Mucosa of descending colon (tissue), 3 donors: ENCODE measurements at regions not wholly inside any gene's neighbourhood (a gene's known extent, or its start where the extent isn't known, plus 50 kb on each side); places are given as distances from the start of the nearest gene placed in this dataset.
"Not testable (repeated sequence)": the region's sequence is repeated elsewhere in the genome, so short reads cannot be mapped to it uniquely, and the experiment has no call there.

Source experiments
- ATAC-seq: fragments of 200-7000 bp; cut with Tn5 transposase; one replicate; pipeline ENCODE4 v1.9.1; 2020; ENCODE audit warnings: mild to moderate bottlenecking, moderate library complexity
- DNase-seq, 3 donors: peaks; one replicate each; pipeline ENCODE4 v3.0.0-alpha.2; 2020
- H3K36me3 ChIP-seq: fragments of 200-600 bp; one replicate; pipeline ENCODE4 v1.8.0; 2021; ENCODE audit warnings: low read depth, mild to moderate bottlenecking
- H3K4me1 ChIP-seq: fragments of 200-600 bp; one replicate; pipeline ENCODE4 v1.8.0; 2021; ENCODE audit warnings: low read depth, mild to moderate bottlenecking
- H3K4me3 ChIP-seq: fragments of 200-600 bp; one replicate; pipeline ENCODE4 v1.8.0; 2021; ENCODE audit warnings: mild to moderate bottlenecking
- H3K9me3 ChIP-seq: fragments of 200-600 bp; one replicate; pipeline ENCODE4 v1.8.0; 2021; ENCODE audit warnings: mild to moderate bottlenecking
- CTCF ChIP-seq: fragments of 200-600 bp; IDR thresholded peaks from one replicate; pipeline ENCODE4 v1.8.0; 2022; ENCODE audit warnings: antibody characterized with exemption, mild to moderate bottlenecking
- intact Hi-C, 2 donors: fragments of 100-400 bp; cut with DNase I in 1 of 2; cut with micrococcal nuclease in 1 of 2; formaldehyde crosslinking; loops; one replicate each; pipeline versions ENCODE4 v1.11.0 to v1.11.1; 2022; cut with DNase I, micrococcal nuclease
- donor health status: DM: no; HTN: no; CAD: no; lungs with moderate emphysema.
- donor health status: DM: no; HTN: no; CAD: no.
- donor health status: DM: no; HTN: yes; CAD: no.

- H3K9me3 ChIP-seq, result no peaks in the 10 kb centered on the region
- H3K4me3 ChIP-seq, result no peak overlapping the region
- H3K4me1 ChIP-seq, result no peaks in the 10 kb centered on the region
- no peak for TF ChIP-seq CTCF
- ATAC-seq (no peak), DNase-seq (no peak)
- intact Hi-C loops, result no loop called here
- no peaks in the 10 kb centered on the region for H3K36me3 ChIP-seq
These were observed 1719.2 kb upstream of the LRRTM1 start for GRCh38 chr2:82023710-82024109.

- intact Hi-C loops, result no loop called here
These were observed 1709.1 kb upstream of the LRRTM1 start for GRCh38 chr2:82013641-82014040.

GRCh38 chr2:82007071-82007664, 1702.6 kb upstream of the LRRTM1 start:
- no peak for ATAC-seq
- no peak for TF ChIP-seq CTCF

More at GRCh38 chr2:82013641-82014040, 1709.1 kb upstream of the LRRTM1 start:
- H3K36me3 ChIP-seq, result no peaks in the 10 kb centered on the region
- no peaks in the 10 kb centered on the region for H3K9me3 ChIP-seq
- TF ChIP-seq CTCF, result no peak
- H3K4me3 ChIP-seq, result no peak overlapping the region
- no peak for DNase-seq
- H3K4me1 ChIP-seq, result no peaks in the 10 kb centered on the region
- ATAC-seq, result no peak

GRCh38 chr2:82005889-82006288, 1701.3 kb upstream of the LRRTM1 start:
- H3K36me3 ChIP-seq, ATAC-seq, H3K9me3 ChIP-seq, DNase-seq, intact Hi-C loops, H3K4me1 ChIP-seq, H3K4me3 ChIP-seq: not testable (repeated sequence)

More at GRCh38 chr2:82007071-82007664, 1702.6 kb upstream of the LRRTM1 start:
- H3K9me3 ChIP-seq, result no peaks in the 10 kb centered on the region
- no peak for DNase-seq
- no peaks in the 10 kb centered on the region for H3K4me1 ChIP-seq
- H3K36me3 ChIP-seq, result no peaks in the 10 kb centered on the region
- H3K4me3 ChIP-seq, result no peak overlapping the region
- intact Hi-C loops, result no loop called here

- no peaks in the 10 kb centered on the region for H3K9me3 ChIP-seq
- ATAC-seq, result no peak
- no peak overlapping the region for H3K4me3 ChIP-seq
- no peak for DNase-seq
- no peak for TF ChIP-seq CTCF
- H3K36me3 ChIP-seq, result no peaks in the 10 kb centered on the region
- no peaks in the 10 kb centered on the region for H3K4me1 ChIP-seq
- intact Hi-C loops, result no loop called here
These were observed 1697.1 kb upstream of the LRRTM1 start for GRCh38 chr2:82001614-82002013.

GRCh38 chr2:82000606-82001005, 1696.1 kb upstream of the LRRTM1 start:
- TF ChIP-seq CTCF, result no peak
- ATAC-seq, result no peak
- intact Hi-C loops, result no loop called here

More at GRCh38 chr2:82000606-82001005, 1696.1 kb upstream of the LRRTM1 start:
- no peaks in the 10 kb centered on the region for H3K4me1 ChIP-seq
- no peak for DNase-seq
- H3K36me3 ChIP-seq, result no peaks in the 10 kb centered on the region
- H3K4me3 ChIP-seq, result no peak overlapping the region
- H3K9me3 ChIP-seq, result no peaks in the 10 kb centered on the region
